Pancreas (tissue), 10 donors: ENCODE measurements at regions not wholly inside any gene's neighbourhood (a gene's known extent, or its start where the extent isn't known, plus 50 kb on each side); places are given as distances from the start of the nearest gene placed in this dataset.
"Not testable (repeated sequence)": the region's sequence is repeated elsewhere in the genome, so short reads cannot be mapped to it uniquely, and the experiment has no call there.

Experiments used
- ATAC-seq, 4 donors: fragments of 200-7000 bp; cut with Tn5 transposase; one replicate each; pipeline versions ENCODE4 v1.8.0 to v1.9.1; 2020; ENCODE audit warnings: mild to moderate bottlenecking in 4 of 4, moderate library complexity in 4 of 4
- DNase-seq, 6 donors: peaks; one replicate each; pipeline ENCODE4 v3.0.0-alpha.2; 2020
- FAIRE-seq: peaks from 2 replicates; lab custom pipeline; 2012; peaks lifted over from hg19 to GRCh38; lab: Jason Lieb, UNC
- H3K27ac ChIP-seq, 4 donors: fragments of 200-600 bp; sonication (generic); 1 replicate in 3 of 4; 2 replicates in 1 of 4; pipeline versions ENCODE4 v1.5.0 to v1.8.0; 2020
- H3K27me3 ChIP-seq, 4 donors: fragments of 200-600 bp; one replicate each; pipeline ENCODE4 v1.8.0; 2021
- H3K36me3 ChIP-seq, 3 donors: fragments of 200-600 bp; sonication (generic) in 1 of 3; one replicate each; pipeline versions ENCODE4 v1.5.0 to v1.8.0; 2020 to 2021
- H3K4me1 ChIP-seq, 3 donors: fragments of 200-600 bp; one replicate each; pipeline ENCODE4 v1.8.0; 2021
- H3K4me3 ChIP-seq, 4 donors: fragments of 200-600 bp; sonication (generic) in 2 of 4; one replicate each; pipeline versions ENCODE4 v1.5.0 to v1.8.0; 2020 to 2021
- H3K9me3 ChIP-seq, 4 donors: fragments of 200-600 bp; one replicate each; pipeline ENCODE4 v1.8.0; 2021
- CTCF ChIP-seq, 4 donors: fragments of 200-600 bp; sonication (generic) in 3 of 4; IDR thresholded peaks; one replicate each; pipeline versions ENCODE4 v1.5.0 to v1.8.0; 2021; ENCODE audit warnings: antibody characterized with exemption in 4 of 4
- WGBS, 2 donors: extraction: QIAGEN DNeasy Blood & Tissue Kit; methylation state at CpG; one replicate each; pipeline ENCODE4 v1.1.7; 2013; 5-methylcytosine and 5-hydroxymethylcytosine counted together
- intact Hi-C, 3 donors: fragments of 100-400 bp; cut with DNase I; formaldehyde crosslinking; loops; one replicate each; pipeline versions ENCODE4 v1.11.1 to v1.14.2; 2022
- donor health status: healthy with polysubstance abuse.
- donor health status: DM: no; HTN: no; CAD: no; lungs with moderate emphysema.
- donor health status: DM: no; HTN: no; CAD: no.
- donor health status: control.
- donor health status: control.
- donor health status: Bipolar disorder and iron deficiency.
- donor health status: DM: yes; HTN: yes; CAD: no.
- donor health status: DM: no; HTN: no; CAD: no.
- donor health status: DM: no; HTN: no; CAD: no.
- donor health status: DM: yes; HTN: yes; CAD: no.

- H3K27ac ChIP-seq, result no peak overlapping the region
- intact Hi-C loops, result no loop called here
- H3K27me3 ChIP-seq, result no peaks in the 10 kb centered on the region
- no peak overlapping the region for H3K4me3 ChIP-seq
- DNase-seq (no peak), FAIRE-seq (no peak), ATAC-seq (no peak)
- H3K4me1 ChIP-seq, result peaks cover 0 to 3% (median 0%) of the 10 kb centered on the region in 3 donors
- H3K36me3 ChIP-seq, result no peaks in the 10 kb centered on the region
- no peak for TF ChIP-seq CTCF (IDR thresholded peaks at IDR 0.05)
- 20 to 32% methylated on average over 1 of the region's 1 CpG for WGBS, 2 donors
- no peaks in the 10 kb centered on the region for H3K9me3 ChIP-seq
Observed at GRCh38 chr9:102225841-102226441, 487.5 kb upstream of the GRIN3A start.

- intact Hi-C loops, H3K9me3 ChIP-seq, FAIRE-seq, H3K4me3 ChIP-seq, ATAC-seq, H3K27ac ChIP-seq, H3K27me3 ChIP-seq, H3K4me1 ChIP-seq, H3K36me3 ChIP-seq: not testable (repeated sequence)
- peak in 1 of 6 donors; percentile 3 for DNase-seq
- WGBS, 2 donors, result 69 to 77% methylated on average over 27 of the region's 27 CpGs
Observed at GRCh38 chr9:102223320-102224136, 485.1 kb upstream of the GRIN3A start.

- H3K27me3 ChIP-seq, result no peaks in the 10 kb centered on the region
- no peak for TF ChIP-seq CTCF (IDR thresholded peaks at IDR 0.05)
- H3K27ac ChIP-seq, result no peak overlapping the region
- 30 to 36% methylated on average over 3 of the region's 3 CpGs for WGBS, 2 donors
- FAIRE-seq, result no peak
- no peak for ATAC-seq
- H3K4me1 ChIP-seq, result no peaks in the 10 kb centered on the region
- intact Hi-C loops, result no loop called here
- H3K36me3 ChIP-seq, result no peaks in the 10 kb centered on the region
- no peaks in the 10 kb centered on the region for H3K9me3 ChIP-seq
- no peak overlapping the region for H3K4me3 ChIP-seq
- DNase-seq, result no peak
Observed at GRCh38 chr9:102209176-102209575, 470.7 kb upstream of the GRIN3A start.

- H3K36me3 ChIP-seq, result no peaks in the 10 kb centered on the region
- H3K4me1 ChIP-seq, result no peaks in the 10 kb centered on the region
- FAIRE-seq (no peak), DNase-seq (no peak), ATAC-seq (no peak)
- WGBS, 2 donors, result 65 to 82% methylated on average over 4 of the region's 4 CpGs
- no peak overlapping the region for H3K4me3 ChIP-seq
- TF ChIP-seq CTCF (IDR thresholded peaks at IDR 0.05), result no peak
- no peaks in the 10 kb centered on the region for H3K27me3 ChIP-seq
- no peaks in the 10 kb centered on the region for H3K9me3 ChIP-seq
- intact Hi-C loops, result no loop called here
- H3K27ac ChIP-seq, result no peak overlapping the region
Observed at GRCh38 chr9:102206432-102206831, 468.0 kb upstream of the GRIN3A start.

- 56 to 76% methylated on average over 2 of the region's 2 CpGs for WGBS, 2 donors
- DNase-seq (no peak), FAIRE-seq (no peak), ATAC-seq (no peak)
- intact Hi-C loops, result no loop called here
- Histone ChIP-seq H3K36me3 (no peaks in the 10 kb centered on the region), H3K27me3 (no peaks in the 10 kb centered on the region), H3K4me3 (no peak overlapping the region), H3K4me1 (no peaks in the 10 kb centered on the region), H3K9me3 (no peaks in the 10 kb centered on the region), H3K27ac (no peak overlapping the region)
- TF ChIP-seq CTCF (IDR thresholded peaks at IDR 0.05), result no peak
Observed at GRCh38 chr9:102205251-102205650, 466.8 kb upstream of the GRIN3A start.
